OCI-LY1 (cell line): ENCODE measurements at regions not wholly inside any gene's neighbourhood (a gene's known extent, or its start where the extent isn't known, plus 50 kb on each side); places are given as distances from the start of the nearest gene placed in this dataset.

ENCODE experiments used
- EZH2 ChIP-seq: fragments of 200-600 bp; sonication (generic), shearing (Covaris generic); IDR thresholded peaks from 2 replicates; pipeline ENCODE4 v1.8.0; 2017; ENCODE audit warnings: borderline replicate concordance, mixed run types, mild to moderate bottlenecking, antibody characterized with exemption, low read length, moderate library complexity, mixed read lengths
- TF ChIP-seq, protein P1 (sequence below): fragments of 200-600 bp; sonication (generic), shearing (Covaris generic); IDR thresholded peaks from 2 replicates; pipeline ENCODE4 v1.5.1; 2017; ENCODE audit warnings: mild to moderate bottlenecking, antibody characterized with exemption, low read length, moderate library complexity, mixed read lengths

DNA sequence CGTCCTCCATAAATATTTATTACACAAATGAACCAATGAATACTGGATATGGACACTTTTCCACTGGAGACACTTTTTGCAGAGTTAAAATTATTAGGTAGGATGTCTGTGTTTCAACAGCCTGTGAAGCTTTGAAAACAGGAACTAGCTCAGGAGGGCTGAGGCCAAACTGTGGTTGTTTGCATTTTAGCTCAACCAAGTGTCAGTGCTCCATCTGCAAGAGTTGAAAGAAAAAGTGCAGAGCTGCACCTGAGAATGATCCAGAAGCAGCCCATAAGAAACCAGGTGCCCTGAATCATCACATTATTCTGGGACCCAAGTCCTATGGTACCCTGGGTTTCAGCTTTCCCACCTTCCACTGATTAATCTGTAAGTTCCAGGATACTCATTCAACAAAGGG, 180.4 kb downstream of the TRIB2 start:
- TF ChIP-seq, protein P1, sequence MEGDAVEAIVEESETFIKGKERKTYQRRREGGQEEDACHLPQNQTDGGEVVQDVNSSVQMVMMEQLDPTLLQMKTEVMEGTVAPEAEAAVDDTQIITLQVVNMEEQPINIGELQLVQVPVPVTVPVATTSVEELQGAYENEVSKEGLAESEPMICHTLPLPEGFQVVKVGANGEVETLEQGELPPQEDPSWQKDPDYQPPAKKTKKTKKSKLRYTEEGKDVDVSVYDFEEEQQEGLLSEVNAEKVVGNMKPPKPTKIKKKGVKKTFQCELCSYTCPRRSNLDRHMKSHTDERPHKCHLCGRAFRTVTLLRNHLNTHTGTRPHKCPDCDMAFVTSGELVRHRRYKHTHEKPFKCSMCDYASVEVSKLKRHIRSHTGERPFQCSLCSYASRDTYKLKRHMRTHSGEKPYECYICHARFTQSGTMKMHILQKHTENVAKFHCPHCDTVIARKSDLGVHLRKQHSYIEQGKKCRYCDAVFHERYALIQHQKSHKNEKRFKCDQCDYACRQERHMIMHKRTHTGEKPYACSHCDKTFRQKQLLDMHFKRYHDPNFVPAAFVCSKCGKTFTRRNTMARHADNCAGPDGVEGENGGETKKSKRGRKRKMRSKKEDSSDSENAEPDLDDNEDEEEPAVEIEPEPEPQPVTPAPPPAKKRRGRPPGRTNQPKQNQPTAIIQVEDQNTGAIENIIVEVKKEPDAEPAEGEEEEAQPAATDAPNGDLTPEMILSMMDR: no peak
- no peak for TF ChIP-seq EZH2
